GM21786 (cell line): ENCODE measurements at regions not wholly inside any gene's neighbourhood (a gene's known extent, or its start where the extent isn't known, plus 50 kb on each side); places are given as distances from the start of the nearest gene placed in this dataset.
A peak's percentile ranks its signal among the peaks of the same experiment; 100 is the strongest.

Source experiments
- ATAC-seq: cut with Tn5 transposase; IDR thresholded peaks from one replicate; pipeline ENCODE4 v1.9.1; 2021; ENCODE audit not compliant: unreplicated experiment

DNA sequence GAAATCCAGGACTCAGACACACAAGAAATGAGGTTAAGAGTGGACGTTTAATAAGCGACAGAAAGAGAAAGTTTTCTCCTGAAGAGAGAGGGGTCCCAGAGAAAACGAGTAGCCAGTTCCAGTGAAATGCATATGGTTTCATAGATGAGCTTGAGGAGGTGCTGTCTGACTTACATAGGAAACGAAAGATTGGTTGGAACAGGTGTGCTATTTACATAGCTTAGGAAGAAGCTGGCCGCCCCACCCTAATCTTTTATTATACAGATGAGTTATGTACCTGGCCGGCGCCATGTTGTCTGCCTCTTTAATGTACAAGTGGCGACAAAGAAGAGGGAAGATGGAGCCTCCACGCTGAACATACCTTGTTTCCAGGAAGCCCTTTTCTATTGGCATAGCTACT lies 223.0 kb downstream of the SLC6A15 start:
- no peak for ATAC-seq

DNA sequence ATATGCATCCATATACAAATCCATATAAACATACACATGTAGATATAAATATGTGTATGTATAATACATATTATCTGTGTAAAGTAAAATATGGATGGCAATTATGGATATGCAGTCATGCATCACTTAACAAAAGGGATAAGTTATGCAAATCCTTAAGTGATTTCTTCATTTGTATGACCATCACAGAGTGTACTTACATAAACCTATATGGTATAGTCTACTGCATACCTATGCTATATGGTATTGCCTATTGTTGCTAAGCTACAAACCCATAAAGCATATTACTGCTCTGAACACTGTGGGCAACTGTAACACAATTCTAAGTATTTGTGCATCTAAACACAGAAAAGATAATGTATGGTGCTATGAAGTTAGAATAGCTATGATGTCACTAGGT lies 227.2 kb downstream of the SLC6A15 start:
- ATAC-seq: no peak

DNA sequence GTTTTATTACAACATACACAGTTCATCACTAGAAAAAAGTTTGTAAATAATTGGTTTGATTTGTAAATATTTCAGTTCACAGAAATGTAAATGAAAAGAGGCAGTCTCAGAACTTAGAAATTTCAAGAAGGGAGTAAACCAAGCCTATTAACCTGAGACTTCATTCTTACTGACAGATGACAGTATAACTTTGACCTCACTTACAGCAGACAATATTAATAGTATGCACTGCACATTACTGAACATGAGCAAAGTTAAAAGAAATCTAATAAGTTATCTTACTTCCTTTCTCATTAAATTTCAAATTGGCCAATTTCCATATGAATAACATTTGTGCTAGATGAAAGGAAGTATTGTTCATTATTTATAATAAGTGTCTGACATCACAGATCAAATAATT lies 235.8 kb downstream of the SLC6A15 start:
- ATAC-seq: no peak

DNA sequence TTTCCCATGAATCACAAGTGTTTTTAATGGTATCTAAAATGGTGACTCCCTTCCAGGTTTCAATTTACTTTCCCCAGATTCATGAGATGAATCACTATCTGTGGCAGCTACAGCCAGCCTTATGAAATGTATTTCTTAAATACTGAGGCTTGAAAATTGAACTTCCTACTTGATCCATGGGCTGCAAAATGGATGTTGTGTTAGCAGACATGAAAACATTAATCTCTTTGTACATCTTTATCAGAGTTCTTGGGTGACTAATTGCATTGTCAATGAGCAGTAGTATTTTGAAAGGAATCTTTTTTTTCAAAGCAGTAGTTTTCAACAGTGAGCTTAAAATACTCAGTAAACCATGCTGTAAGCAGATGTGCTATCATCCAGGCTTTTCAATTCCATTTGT lies 250.8 kb downstream of the SLC6A15 start:
- no peak for ATAC-seq

DNA sequence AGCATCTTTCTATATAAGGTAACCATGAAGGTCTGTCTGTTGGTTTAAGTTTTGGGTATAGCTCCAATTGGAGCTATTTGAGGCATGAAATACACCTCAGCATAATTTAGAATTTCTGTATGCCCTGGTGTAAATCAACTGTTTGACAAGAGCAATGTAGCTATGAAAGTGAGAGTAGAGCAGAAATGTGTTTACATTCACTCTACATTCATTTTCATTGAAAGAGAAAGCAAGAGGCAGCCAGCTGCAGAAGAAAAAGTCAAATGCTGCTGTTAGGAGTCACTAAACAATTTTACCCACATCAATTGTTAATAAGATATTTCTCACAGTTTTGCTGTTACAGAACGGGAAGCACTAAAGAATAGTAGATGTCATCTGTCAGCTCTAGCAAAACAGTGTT lies 252.5 kb downstream of the SLC6A15 start:
- ATAC-seq: peak; percentile 76

DNA sequence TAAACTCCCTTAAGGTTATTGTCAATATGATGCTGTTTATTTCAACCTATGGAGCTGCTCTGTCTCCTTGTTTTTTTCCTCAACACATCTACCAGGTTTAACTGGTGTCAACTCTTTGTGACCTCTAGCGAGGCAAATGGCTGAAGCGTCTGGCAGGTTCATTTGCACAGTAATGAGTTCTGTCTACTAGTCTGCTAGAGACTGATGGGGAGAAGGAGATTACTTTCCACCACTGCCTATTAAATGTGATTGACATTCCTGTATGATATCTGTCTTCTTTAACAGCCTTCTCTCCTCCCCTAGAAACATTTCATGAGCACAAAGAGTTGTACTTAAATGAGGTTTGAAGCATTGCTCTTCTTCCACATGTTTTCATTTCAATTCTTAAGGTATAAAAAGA lies 253.7 kb downstream of the SLC6A15 start:
- no peak for ATAC-seq

DNA sequence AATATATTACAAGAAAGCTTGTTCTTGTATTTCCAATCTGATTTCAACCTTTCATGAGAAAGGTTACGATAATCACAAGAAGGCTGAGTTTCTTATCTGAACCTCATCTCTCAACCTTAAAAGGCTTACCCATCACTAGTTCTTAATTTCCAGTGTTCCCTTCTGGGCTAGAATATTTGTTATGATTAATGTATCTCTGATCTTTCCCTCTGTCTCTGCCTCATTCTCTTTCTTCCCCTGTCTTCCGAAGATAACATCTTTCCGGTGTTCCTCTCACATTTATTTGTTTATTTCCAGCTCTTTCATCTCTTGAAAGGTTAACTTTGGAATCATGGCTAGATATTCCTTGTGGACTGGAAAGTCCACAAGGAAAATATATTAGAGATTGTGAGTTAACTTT lies 255.9 kb downstream of the SLC6A15 start:
- ATAC-seq: no peak

DNA sequence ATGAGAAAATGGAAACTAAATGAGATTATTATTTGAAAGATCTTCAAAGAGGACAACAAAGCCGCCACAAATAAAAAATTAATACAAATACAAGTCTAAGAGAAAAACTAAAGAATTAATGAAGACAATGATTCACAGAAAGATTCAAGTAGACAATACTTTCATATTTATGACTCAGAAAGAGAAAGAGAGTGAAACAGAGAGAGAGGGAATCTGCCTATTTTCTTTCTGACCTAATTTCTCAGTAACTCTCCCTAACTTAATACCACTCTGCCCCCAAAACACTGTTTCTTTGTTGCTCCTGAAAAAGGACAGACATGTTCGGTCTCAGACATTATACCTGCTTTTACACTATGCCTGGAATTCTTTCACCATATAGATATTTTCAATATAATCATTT lies 259.1 kb downstream of the SLC6A15 start:
- ATAC-seq: peak; percentile 52

DNA sequence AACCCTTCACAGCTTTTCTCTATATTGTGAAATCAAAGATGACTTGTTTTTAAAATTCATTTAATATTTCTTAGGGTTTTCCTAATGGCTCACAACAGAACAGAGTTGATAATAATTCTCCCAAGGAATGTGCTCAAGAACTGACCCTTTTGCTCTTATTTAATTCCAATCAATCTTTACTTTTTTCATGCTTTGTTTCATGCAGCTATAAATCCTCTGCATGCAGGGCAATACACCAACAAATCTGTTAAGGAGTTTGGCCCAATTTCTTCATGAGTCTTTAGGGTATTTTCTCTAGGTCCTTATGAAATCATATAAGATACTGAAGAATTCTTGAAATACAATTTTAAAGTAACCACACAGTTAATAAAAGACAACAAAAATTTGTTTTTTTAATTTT lies 264.2 kb downstream of the SLC6A15 start:
- no peak for ATAC-seq

DNA sequence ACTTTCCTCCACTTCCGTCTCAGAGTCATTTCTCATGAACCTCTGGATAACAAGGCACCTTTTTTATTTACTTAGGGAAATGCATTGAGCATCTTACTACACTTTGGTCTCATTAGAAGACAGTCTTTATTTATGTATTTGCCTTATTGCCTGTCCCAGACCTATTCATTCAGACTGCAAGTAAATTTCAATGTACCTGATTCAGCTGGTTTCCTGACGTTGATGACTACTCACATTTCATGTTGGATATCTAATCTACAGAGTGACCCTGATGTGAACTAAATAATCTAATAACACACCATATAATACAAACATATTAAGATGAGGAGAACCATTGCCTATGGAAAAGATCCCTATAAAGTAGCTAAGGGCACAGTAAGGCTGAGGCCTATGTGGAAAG lies 267.7 kb downstream of the SLC6A15 start:
- ATAC-seq: no peak

DNA sequence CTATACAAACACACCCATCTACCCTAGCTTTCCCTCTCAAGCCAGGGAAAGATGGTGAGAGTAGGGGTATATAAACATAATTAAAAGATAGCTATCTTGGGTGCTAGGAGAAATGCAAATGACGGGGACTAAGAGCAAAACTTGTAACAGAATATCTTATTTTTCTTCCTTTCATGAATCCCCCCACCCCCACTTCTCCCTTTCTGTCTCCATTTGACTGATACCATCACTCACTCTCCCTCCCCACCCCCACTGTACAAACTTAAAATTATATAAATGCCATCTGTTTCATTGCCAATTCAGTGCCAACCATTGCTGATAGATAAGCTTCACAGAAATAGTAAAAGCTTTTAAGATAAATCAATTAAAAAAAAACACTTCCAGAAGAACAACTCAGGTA lies 268.6 kb downstream of the SLC6A15 start:
- no peak for ATAC-seq

DNA sequence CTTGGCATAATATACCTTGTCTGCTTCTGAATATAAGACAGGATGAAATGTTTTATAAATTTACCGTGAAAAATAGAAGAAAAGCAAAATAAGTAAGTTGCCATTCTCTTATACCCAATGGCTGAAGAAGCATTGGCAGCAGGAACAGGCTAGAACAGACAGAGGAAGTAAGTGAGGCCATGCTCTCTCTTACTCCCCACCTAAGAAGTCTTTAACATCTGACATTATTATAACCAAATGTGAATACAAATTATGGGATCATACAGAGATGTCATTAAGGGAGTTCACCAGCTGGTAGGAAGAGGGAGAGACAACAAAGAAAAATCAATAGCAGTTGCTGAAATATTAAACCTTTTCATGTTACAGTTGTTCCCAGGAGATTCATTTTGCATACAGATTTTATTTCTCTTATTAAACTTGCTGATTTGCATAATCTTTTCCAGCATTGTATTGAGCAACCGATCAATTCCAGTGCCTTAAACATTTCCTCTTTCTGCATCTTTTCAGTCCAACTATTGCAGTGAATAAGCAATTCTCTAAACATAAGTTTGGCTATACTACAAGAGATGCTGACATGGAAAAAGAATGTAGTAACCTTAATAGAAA lies 270.6 kb downstream of the SLC6A15 start:
- ATAC-seq: no peak

DNA sequence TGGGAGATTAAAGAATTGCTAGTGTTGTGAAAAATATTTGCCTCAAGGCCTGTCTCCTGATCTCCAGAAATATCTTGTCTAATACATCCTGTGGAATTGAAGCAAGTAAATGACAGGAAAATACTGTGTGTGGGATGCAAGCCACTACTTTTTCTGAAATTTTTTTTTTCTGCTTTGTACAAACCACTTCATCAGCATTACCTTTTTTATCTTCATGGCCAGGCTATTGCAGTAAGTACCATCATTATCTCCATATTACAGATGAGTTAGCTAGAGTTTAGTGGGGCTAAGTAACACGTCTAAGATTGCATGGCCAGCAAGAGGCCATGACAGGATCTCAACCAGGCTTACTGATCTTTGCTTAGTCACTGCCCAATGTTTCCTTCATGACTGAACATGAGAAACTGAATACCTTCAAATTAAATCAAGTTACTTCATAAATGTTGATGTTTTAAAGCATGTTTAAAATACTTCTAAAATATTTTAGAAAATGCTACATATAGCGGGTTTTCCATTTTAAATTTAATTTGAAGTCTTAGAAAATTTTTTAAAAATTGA lies 273.7 kb downstream of the SLC6A15 start:
- no peak for ATAC-seq

DNA sequence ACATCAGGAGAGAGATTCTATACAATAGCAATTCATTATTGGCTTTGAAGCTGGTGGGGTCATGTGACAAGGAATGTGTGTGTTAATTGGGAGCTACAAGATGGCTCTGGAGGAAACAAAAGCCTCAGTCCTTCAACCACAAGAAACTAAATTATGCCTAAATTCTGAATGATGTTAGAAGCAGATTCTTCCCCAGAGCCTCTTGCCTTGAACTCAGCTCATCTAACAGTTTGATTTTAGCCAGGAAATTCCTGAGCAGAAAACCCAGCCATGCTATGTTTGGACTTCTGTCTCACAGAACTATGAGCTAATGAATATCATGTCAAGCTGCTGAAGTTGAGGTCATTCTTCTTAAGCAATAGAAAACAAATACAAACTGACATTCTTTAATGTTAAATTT lies 274.7 kb downstream of the SLC6A15 start:
- no peak for ATAC-seq

DNA sequence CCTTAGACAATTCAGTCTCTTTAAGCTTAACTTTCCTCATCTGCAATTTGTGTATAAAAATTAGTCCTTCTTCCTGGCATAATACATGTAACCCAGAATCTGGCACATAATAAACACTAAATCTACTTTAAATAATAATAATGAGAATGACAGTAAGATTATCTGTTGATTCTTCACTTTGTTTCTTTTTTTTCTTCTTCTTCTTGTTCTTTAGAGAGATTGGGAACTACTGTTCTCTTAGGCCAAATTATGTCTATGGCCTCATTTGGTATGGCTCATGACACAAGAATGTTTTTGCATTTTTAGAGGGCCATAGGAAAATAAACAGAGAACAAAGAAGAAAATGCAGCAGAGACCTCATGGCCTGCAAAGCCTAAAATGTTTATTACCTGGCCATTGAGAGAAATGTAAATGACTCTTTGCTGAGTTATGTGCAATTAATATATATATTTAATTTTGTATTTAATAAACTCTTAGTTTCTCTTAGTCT lies 275.8 kb downstream of the SLC6A15 start:
- ATAC-seq: no peak

DNA sequence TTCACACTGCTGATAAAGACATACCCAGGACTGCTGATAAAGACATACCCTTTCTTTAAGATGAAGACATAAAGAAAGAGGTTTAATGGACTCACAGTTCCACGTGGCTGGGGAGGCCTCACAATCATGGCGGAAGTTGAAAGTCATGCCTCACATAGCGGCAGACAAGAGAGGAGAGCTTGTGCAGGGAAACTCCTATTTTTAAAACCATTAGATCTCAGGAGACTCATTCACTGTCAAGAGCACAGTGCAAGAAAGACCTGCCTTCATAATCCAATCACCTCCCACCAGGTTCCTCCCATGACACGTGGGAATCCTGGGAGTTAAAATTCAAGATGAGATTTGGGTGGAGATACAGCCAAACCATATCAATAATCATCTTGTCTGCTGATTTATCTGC lies 278.1 kb downstream of the SLC6A15 start:
- no peak for ATAC-seq

DNA sequence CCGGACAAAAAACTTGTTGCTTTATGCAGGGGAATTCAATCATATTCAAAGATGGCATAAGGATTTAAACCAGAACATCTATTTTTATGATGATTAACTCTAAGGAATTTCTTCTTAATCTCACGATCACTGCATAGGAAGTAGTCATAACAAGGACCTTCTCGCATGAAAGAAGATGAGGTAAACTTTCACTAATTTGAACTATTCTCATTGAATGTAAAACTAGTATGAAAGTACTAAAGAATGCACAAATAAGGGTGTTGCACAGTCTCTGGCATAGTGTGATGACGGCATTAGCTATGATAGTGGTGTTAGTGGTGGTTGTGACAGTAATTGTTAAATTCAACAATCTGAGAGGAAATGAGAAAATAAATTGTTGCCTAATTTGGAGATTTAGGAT lies 280.0 kb downstream of the SLC6A15 start:
- ATAC-seq: no peak

DNA sequence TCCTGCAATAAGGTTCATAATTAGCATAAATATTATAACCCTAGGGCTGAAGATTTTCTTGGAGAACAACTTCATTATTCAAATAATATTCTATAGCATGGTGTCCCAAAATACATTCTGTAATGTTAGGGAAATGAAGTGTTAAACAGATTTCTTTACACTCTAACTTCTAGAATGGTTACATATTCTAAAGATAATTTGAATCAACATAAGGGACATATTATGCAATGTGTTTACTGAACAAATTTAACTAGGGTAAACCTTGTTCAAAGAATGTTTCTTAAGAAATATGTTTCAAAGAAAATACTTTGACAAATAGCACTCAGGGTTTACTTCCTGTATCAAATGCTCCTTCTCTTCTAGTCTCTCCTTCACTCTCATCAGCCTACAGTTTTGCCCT lies 281.6 kb downstream of the SLC6A15 start:
- ATAC-seq: no peak

DNA sequence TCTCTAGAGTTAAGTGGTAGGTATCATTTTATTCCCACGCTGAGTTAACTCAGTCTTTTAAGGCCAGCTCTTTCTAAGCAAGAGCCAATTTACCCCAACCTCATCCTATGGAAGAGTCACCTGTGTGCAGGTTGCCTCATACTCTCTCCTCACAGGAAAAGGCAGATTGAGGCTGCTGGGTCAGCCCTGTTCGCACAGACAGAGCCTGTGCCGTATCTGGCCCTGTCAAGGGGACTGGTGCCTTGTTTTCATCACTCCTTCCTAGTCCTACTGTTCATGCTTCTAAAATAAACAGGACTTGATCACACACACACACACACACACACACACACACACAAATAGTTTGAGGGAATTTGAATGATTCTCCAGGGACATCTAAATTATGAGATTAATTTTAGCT lies 285.0 kb downstream of the SLC6A15 start:
- ATAC-seq: no peak

DNA sequence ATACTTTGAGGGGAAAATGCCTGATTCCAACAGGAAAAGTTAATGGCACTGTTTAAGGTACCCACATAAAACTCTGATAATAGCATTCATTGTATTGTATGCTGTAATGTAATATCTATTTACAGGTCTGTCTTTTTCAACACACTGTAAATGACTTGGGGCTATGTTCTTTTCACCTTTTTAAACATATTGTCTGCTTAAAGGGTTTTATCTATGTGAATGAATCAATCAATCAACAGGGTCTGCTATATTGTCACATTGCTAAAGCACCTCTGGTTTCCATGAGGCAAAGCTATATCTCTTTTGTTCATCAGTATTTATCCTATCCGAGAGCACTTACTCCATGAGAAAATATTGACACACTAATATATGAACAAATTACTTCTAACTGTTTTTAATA lies 288.0 kb downstream of the SLC6A15 start:
- no peak for ATAC-seq

DNA sequence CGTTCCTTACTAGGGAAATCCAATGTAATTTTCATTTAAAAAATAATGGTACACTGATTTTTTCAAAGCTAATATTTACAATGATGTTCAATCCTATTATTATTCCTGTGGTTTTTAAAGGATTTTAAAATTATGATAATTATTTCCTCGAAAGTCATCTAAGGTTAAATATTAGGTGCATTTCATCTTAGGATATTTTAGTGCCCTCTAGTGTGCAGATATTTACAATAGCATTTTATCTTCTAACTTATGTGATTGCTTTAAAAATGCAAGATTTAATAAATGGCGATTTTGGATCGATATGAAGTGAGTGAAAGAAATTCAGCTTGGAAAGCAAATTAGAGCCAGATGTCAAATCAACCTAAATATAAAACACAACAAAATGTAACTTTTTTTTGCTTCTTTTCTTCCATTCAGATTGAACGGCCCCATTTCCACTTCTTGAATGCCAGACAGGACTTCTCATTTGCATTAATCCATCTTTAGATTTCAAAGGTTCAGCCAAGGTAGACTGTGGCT lies 293.5 kb downstream of the SLC6A15 start:
- no peak for ATAC-seq

DNA sequence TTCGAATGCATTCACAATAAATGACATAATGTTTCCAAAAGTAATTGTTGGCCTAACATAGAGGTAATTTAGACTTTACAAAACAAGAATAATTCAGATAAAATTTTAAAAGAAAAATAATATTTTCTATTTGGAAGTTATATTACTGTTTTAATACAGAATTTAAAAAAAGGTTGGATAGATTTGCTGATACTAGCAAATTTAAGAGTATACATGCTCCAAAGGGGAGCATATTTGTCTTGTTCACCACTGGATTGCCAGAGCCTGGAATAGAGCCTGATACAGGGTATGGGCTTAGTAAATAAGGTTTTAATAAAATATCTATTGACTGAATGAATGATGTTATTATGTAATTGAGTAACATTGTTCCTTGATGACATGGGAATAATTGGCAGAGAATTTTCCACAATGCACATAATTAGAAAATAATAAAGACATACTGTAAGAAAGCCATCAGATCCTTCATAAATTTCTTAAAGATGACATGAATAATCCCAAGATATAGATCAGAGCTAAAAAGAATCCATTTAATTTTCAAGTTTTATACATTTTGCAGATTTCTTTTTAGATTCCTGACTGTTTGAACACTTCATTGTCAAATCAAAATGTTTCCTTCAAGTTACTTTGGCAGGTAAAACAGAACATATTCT lies 305.3 kb downstream of the SLC6A15 start:
- no peak for ATAC-seq

DNA sequence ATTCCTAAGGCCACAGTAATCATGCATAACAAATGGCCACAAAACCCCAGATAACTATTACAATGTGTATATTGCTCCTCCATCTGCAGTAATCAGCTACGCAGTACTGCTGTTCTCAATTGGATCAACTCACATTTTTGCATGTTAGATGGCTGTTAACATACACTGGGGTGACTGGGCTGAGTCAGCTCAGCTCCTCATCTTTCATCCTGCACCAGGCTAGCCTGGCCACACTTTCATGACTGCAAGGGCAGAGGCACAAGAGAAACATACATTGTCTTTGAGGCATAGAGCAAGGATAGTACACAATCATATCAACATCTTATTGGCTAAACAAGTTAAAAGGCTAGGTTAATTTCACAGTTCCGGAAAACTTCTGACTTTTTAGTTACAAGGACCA lies 306.6 kb downstream of the SLC6A15 start:
- ATAC-seq: no peak
